A673 (cell line): ENCODE measurements at regions not wholly inside any gene's neighbourhood (a gene's known extent, or its start where the extent isn't known, plus 50 kb on each side); places are given as distances from the start of the nearest gene placed in this dataset.

Experiments
- BruUV-seq: library from RNA; stranded (reverse); fragments of 400-500 nt; replicated peaks from 2 replicates; lab custom pipeline; 2021; lab: Mats Ljungman, UMichigan
- CTCF ChIA-PET: fragments of 300-600 bp; sonication (Branson Sonifier 250); formaldehyde crosslinking; loops from one replicate; lab custom pipeline; 2022; ENCODE audit warnings: antibody characterized with exemption; lab: Charles Lee
- POLR2A ChIA-PET: fragments of 300-600 bp; sonication (Branson Sonifier 250); formaldehyde crosslinking; loops from one replicate; lab custom pipeline; 2022; ENCODE audit warnings: antibody characterized with exemption; ENCODE audit not compliant: low non-redundant PET; lab: Charles Lee
- DNase-seq: peaks from one replicate; pipeline ENCODE4 v3.0.0-alpha.2; 2015; ENCODE audit warnings: low spot score
- H3K27ac ChIP-seq: fragments of 200-600 bp; sonication (generic); 2 replicates; pipeline ENCODE4 v1.5.1; 2016; ENCODE audit warnings: mixed run types, low read depth, mild to moderate bottlenecking, mixed read lengths, antibody characterized with exemption, low read length; ENCODE audit not compliant: poor library complexity, severe bottlenecking
- H3K27me3 ChIP-seq: fragments of 200-600 bp; sonication (generic); replicated peaks from 2 replicates; pipeline ENCODE4 v1.6.1; 2017; ENCODE audit warnings: mixed run types, low read depth, mild to moderate bottlenecking, mixed read lengths, antibody characterized with exemption, low read length; ENCODE audit not compliant: insufficient read depth, poor library complexity
- H3K36me3 ChIP-seq: fragments of 200-600 bp; sonication (generic); 2 replicates; pipeline ENCODE4 v1.6.1; 2016; ENCODE audit warnings: mixed run types, mild to moderate bottlenecking, mixed read lengths, antibody characterized with exemption, low read length; ENCODE audit not compliant: insufficient read depth, poor library complexity, severe bottlenecking
- H3K4me1 ChIP-seq: fragments of 200-600 bp; sonication (generic); 2 replicates; pipeline ENCODE4 v1.6.1; 2017; ENCODE audit warnings: mixed run types, mild to moderate bottlenecking, mixed read lengths, antibody characterized with exemption, low read length; ENCODE audit not compliant: insufficient read depth, poor library complexity, severe bottlenecking
- H3K4me3 ChIP-seq: fragments of 200-600 bp; sonication (generic); 2 replicates; pipeline ENCODE4 v1.5.1; 2016; ENCODE audit warnings: low read depth, mixed run types, mild to moderate bottlenecking, mixed read lengths, low read length; ENCODE audit not compliant: poor library complexity, severe bottlenecking
- H3K9me3 ChIP-seq: fragments of 200-600 bp; sonication (generic); 2 replicates; pipeline ENCODE4 v1.6.1; 2016; ENCODE audit warnings: mixed run types, low read depth, mild to moderate bottlenecking, mixed read lengths, antibody characterized with exemption, low read length; ENCODE audit not compliant: poor library complexity, severe bottlenecking
- EZH2 ChIP-seq: fragments of 200-600 bp; sonication (generic); IDR thresholded peaks from 2 replicates; pipeline ENCODE4 v1.6.1; 2017; ENCODE audit warnings: borderline replicate concordance, low read depth, mild to moderate bottlenecking, mixed read lengths, antibody characterized with exemption, low read length; ENCODE audit not compliant: poor library complexity, severe bottlenecking
- intact Hi-C: fragments of 100-400 bp; cut with micrococcal nuclease; formaldehyde crosslinking; loops from one replicate; pipeline ENCODE4 v1.10.0; 2022; ENCODE audit not compliant: unreplicated experiment
- TF ChIP-seq, protein P1 (sequence below): fragments of 300-800, 200-600 bp; sonication (generic); conservative IDR thresholded peaks from 2 replicates; pipeline ENCODE4 v1.5.1; 2017; ENCODE audit warnings: low read depth, mild to moderate bottlenecking, antibody characterized with exemption, low read length, moderate library complexity, mixed read lengths

DNA sequence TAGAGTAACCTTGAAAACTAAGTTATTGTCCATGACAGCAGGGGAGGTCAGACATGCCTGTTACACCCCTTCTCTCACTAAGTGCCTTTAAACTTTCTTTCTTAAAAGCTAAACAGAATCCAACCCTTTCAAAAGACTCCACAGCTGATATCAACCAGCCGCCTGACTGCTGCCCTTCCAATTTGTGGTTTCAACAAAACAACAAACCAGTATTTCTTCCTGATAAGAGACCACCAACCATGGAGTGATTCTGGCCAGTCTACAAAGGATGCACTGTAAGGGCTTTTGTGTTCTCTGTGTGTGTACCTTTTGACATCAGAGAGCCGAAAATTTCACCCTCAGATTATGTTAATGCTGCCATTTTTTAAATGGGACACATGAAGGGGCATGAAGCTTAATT lies 1204.2 kb downstream of the ROBO2 start:
- Histone ChIP-seq H3K9me3 (no peaks in the 10 kb centered on the region), H3K27ac (no peak overlapping the region), H3K36me3 (no peaks in the 10 kb centered on the region), H3K27me3 (no peaks in the 10 kb centered on the region), H3K4me1 (no peaks in the 10 kb centered on the region), H3K4me3 (no peak overlapping the region)
- intact Hi-C loops: no loop called here
- no peak for DNase-seq
- TF ChIP-seq, protein P1, sequence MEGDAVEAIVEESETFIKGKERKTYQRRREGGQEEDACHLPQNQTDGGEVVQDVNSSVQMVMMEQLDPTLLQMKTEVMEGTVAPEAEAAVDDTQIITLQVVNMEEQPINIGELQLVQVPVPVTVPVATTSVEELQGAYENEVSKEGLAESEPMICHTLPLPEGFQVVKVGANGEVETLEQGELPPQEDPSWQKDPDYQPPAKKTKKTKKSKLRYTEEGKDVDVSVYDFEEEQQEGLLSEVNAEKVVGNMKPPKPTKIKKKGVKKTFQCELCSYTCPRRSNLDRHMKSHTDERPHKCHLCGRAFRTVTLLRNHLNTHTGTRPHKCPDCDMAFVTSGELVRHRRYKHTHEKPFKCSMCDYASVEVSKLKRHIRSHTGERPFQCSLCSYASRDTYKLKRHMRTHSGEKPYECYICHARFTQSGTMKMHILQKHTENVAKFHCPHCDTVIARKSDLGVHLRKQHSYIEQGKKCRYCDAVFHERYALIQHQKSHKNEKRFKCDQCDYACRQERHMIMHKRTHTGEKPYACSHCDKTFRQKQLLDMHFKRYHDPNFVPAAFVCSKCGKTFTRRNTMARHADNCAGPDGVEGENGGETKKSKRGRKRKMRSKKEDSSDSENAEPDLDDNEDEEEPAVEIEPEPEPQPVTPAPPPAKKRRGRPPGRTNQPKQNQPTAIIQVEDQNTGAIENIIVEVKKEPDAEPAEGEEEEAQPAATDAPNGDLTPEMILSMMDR: no peak
- TF ChIP-seq EZH2: no peak
- BruUV-seq: no TSS peak
- ChIA-PET POLR2A (no interaction called here), CTCF (no interaction called here)

DNA sequence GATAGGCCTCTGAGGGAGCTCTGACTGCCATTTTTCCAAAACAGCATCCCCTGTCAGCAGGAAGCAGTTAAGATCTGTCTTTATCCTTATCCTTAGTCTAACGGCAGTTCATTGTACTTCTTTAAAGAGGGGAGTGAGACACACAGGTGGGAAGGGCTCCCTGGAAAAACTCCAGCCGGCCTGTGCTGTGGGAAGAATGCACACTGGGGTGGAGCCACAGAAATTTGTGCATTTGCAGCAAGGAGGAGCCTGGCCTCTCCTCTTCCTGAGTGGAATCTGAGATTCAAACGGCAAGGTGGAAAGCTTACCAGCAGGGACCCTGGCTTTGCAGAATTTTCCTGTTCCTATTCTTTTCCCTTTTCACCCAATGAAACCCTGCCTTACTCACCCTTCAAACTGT lies 1209.4 kb downstream of the ROBO2 start:
- H3K36me3 ChIP-seq: no peaks in the 10 kb centered on the region
- no peak overlapping the region for H3K4me3 ChIP-seq
- no peaks in the 10 kb centered on the region for H3K9me3 ChIP-seq
- no peaks in the 10 kb centered on the region for H3K27me3 ChIP-seq
- intact Hi-C loops: no loop called here
- CTCF ChIA-PET: no interaction called here
- no TSS peak for BruUV-seq
- TF ChIP-seq, protein P1: no peak
- TF ChIP-seq EZH2: no peak
- no peak for DNase-seq
- POLR2A ChIA-PET: no interaction called here
- no peaks in the 10 kb centered on the region for H3K4me1 ChIP-seq
- H3K27ac ChIP-seq: no peak overlapping the region

DNA sequence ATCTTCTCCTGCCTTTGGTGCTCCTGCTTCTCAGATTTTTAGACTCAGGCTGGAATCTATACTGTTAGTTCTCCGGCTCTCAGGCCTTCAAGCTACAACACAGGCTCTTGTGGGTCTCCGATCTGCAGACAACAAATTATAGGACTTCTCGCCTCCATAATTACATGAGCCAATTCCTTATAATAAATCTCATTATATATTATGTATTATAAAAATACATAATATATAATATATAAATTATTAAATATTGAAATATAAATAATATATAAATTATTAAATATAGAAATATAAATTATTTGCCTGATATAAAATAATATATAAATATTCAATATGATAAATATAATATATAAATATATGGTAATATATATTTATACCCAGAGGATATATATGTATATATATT lies 1214.0 kb downstream of the ROBO2 start:
- intact Hi-C loops: no loop called here
- no peaks in the 10 kb centered on the region for H3K27me3 ChIP-seq
- no peak overlapping the region for H3K27ac ChIP-seq
- H3K4me1 ChIP-seq: peaks cover 28% of the 10 kb centered on the region
- H3K36me3 ChIP-seq: no peaks in the 10 kb centered on the region
- ChIA-PET CTCF (no interaction called here), POLR2A (no interaction called here)
- no TSS peak for BruUV-seq
- no peak for TF ChIP-seq EZH2
- TF ChIP-seq, protein P1: no peak
- H3K4me3 ChIP-seq: no peak overlapping the region
- DNase-seq: no peak
- no peaks in the 10 kb centered on the region for H3K9me3 ChIP-seq
